HG02759 (cell line): ENCODE measurements at regions not wholly inside any gene's neighbourhood (a gene's known extent, or its start where the extent isn't known, plus 50 kb on each side); places are given as distances from the start of the nearest gene placed in this dataset.
A peak's percentile ranks its signal among the peaks of the same experiment; 100 is the strongest.

ENCODE experiments used
- ATAC-seq: cut with Tn5 transposase; IDR thresholded peaks from one replicate; pipeline ENCODE4 v1.9.1; 2021; ENCODE audit warnings: mild to moderate bottlenecking, moderate library complexity; ENCODE audit not compliant: unreplicated experiment

DNA sequence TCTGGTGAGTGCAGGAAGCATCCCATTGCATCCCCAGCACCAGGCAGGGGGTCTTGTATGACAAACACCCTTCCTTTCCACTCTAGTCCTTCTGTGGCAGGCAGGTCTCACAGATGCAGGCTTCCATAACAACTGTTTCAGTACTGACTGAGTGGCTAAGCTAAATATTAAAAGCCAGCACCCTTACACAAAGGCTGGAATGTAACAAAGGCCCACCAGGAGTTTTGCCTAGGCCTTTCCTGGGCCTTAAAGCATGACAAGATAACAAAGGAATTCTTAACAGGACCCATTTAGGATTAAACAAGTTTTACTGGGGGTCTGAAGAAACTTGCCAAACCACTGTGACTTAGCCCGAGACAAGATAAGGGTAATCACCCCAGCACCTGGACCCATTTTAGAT lies 228.9 kb upstream of the RPL38 start:
- ATAC-seq, result no peak

DNA sequence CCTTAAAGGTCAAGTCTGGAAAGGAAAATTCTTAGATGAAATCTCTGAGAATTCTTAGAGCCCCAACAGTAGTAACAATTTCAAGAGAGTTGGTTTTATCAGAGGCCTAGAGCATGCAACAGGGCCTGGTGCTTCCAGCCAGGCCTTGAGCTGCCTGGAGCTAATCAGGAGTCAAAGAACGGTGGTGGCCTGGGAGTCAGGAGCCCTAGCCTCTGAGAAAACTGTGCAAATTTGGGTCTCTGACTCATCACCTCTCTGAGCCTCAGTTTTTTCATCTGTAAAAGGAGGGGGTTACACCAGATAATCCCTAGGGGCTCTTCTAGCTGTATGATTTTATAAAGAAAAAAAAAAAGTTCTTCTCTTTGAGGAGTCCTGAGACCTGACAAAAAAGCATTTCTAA lies 227.3 kb upstream of the RPL38 start:
- no peak for ATAC-seq

DNA sequence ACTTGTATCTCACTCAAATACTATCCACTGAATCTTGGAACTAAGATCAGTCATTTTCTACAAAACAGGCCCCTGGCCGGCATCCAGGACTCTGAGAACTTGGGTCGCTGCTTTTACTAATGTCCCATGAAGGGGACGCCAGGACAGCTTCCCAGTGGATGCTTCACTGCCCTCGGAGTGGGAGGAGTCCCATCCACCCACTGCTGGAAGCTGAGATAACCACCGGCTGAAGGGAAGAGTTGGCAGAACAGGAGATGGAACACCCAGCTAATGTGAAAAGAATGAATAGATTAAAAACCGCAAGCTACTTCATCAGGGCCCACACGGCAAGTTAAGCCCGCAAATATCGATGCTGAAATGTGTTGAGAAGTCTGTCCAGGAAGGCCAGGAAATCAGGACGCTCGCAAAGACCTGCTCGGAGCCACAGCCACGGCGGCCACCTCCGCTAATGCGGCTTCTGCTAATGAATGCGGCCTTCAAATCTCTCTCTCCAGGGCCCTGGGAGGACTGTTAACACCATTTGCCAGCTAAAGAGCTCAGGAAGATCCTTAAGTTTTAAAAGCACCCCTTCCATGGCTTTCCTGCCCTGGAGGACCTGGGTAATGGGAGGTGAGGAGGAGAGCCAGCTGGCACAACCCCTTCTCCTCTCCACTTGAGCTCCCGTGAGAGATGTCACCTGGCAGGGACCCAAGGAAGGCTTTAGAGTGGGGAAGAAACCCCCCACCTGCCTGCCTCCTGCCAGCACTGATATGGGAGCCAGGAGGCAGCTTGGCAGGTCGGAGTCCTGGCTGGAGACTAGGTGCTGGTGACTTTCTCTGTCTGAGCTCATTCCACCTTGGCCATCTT lies 226.6 kb upstream of the RPL38 start:
- no peak for ATAC-seq

DNA sequence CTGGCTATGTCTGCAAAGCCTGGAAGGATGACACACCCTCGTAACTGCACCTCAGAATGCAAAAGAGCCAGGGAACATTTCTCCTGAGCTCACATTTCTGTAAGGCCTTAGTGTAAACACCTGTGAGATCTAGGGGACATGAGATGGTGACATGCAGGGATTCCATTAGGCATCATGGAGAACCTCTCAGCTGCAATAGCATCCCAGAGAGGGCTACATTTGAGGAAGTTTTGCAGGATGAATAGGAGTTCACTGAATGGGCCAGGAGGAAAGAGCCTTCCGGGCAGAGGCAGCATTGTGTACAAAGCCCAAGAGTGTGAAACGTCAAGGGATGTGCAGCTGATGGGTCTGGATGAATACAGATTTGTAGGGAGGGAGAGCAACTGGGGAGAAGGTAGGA lies 223.0 kb upstream of the RPL38 start:
- ATAC-seq, result no peak

DNA sequence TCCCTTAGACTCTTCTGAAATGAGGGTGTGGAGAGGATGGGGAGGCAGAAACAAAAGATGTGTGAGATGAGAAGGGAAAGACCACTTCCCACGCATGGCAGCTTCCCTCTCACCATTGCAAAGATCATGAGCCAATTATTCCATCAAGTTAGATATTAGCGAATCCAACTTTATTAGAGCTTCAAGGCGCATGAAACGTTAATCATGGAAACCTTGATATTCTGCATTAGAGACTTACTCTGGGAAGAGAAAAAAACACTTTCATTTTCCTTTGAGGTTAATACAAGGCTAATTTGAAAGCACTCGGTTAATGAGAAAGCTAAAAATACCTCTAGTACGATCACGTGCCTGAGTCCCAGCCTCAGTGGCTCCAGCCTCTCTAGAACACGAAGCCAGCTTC lies 220.6 kb upstream of the RPL38 start:
- no peak for ATAC-seq

DNA sequence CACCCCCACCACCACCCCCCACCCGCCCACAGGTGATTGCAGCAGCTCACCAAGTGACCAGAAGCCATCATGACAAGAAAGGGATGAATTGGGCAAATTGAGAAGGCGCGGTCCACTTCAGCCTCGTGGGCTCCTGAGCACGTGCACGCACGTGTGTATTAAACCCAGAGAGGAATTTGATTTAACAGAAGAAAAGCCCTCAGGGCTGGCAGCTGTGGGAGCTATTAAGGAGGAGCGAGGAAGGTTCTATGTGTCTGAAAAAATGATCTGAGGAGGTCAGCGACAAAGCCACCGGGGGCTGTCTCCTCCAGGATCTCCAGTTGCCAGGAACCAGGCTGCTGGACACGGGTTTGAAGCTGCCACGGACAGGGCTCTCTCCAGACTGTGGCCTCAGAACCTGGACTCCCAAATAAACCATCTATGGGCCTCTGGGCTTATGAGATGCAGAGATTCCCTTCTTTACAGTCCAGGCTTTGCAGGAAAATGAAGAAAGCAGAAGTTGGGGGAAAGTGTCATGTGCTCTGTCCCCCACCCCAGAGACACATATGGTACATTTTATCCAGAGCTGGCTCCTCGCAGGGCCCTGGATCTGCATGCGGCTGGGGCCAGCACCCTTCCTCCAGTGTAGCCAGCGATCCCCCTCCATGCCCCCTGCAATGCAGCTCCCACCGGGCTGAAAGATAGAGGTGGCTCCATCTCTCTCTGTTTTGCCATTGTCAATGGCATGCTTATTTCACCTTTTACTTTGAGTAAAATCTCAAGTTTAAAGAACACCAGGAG lies 219.7 kb upstream of the RPL38 start:
- ATAC-seq, result no peak

DNA sequence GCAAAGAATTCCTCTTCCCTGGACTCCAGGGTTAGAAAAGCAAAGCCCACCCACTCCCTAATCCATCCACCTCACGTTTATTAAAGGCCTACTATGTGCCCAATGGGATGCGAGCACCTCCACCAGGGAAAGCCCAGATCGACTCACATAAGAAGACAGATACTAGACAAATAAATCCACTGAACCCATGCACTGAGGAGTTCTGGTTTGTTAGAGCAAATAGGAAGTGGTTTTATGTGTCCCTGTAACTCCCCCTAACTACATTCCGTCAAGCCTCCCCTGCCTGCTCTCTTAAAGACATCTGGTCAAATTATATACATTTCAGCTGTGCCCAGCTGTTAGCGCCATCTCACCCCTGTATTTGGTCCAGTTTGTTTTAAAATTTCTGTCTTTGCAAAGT lies 218.5 kb upstream of the RPL38 start:
- no peak for ATAC-seq

DNA sequence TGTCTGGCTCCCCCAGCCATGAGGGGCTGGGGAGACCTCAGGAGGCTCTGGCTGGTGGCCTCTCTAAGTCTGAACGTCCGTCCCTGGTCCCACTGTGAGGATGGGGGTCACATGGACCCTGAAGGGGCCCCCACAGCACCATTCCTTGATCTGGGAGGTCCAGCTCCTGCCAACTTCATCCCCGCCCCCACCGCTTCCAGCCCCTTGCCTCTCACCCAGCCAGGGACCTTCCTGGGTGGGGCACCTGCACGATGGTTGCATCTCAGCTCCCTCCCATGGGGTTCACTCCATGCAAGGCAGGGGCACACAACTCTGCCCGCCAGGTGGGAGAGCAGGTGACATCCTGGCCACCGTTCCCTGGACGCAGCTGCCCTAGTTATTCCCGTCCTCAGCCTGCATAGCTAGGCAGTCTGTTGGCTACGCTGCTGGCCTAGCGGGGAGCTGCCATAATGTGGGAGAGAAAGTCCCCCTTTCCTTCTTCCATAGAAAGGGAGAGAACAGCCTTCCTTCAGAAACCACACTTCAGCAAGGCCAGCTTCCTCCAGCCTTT lies 217.9 kb upstream of the RPL38 start:
- ATAC-seq, result no peak

DNA sequence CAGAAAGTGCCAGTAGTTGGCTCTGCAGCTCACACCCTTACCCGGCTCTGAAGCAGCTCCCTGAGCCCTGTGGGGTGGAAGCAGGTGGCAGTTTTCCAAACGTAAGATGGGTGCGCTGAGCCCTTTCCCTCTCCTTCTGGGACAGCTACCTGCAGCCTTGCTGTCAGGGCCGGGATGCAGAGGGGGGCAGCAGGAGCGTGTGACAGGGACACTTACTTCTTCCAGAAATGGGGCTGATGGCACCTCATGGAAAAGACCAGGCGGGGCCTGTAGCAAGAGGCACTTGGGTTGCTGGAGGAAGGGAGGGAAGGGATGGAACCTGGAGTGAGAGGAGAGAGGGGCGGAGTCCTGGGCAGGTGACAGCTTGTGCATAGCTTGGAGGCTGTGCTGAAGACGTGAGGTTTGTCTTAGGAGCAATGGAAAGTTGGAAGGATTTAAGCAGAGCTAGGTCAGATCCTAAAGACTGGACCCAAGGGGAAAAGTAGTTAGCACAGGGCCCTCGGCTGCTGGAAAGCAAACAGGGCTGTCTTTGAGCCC lies 216.8 kb upstream of the RPL38 start:
- ATAC-seq, result no peak

DNA sequence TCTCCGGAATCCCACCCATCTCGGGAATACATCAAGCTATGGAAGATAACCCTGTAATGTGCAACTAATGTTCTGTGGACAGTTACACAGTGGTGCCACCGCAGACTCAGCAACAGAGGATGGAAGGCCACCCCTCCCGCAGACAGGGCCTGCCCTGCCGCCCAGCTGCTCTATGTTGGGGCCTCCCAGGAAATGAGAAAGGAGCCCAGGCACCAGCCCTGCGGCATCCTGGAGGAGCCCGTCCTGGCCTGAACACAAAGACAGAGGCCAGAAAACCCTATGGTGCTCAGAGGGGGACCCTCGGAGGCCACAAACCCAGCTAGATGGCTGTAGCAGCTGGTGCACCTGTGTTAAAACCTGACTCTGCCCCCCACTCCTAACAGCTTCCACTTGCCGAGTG lies 216.1 kb upstream of the RPL38 start:
- no peak for ATAC-seq

DNA sequence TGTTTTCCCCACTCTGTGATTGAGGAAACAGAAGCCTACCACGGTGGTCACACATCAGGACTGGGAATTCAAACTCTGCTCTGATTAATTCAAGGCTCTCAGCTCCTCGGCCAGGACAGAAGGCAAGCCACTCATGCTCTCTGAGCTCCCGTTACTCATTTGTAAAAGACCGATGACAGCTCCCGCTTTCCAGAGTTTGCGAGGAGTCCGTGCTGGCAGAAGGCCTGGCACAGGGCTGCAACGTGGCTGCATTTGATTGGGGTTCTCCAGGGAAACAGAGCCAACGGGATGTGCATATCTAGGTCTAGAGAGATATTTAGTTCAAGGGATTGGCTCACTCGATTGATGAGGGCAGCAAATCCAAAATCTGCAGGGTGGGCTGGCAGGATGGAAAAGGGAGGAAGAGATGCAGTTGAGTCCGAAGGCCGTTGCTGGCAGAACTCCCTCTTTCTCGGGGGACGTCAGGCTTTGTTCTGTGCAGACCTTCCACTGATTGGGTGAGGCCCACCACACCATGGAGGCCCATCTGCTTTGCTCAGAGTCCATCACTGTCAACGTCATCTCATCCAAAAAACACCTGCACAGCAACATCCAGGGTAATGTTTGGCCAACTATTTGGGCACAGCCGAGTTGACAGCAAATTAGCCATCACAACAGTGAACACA lies 215.5 kb upstream of the RPL38 start:
- no peak for ATAC-seq

DNA sequence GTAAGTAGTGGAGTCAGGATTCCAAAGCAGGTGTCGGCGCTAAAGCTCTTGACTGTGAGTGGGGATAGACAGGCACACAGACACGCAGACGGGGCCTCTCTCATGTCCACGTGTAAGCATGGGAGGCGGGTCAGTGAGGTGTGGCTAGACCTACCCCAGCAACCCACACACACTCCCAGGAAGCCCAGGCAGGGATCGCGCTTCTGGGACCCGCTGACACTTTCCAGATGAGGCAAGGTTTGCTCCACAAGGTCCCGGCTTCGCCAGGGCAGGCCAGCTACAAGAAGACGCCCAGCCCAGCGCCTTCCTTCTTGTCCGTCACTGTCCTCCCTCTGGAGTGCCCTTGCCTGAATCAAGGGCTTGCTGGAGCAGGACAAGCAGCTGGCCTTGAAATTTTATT lies 213.8 kb upstream of the RPL38 start:
- ATAC-seq, result no peak

DNA sequence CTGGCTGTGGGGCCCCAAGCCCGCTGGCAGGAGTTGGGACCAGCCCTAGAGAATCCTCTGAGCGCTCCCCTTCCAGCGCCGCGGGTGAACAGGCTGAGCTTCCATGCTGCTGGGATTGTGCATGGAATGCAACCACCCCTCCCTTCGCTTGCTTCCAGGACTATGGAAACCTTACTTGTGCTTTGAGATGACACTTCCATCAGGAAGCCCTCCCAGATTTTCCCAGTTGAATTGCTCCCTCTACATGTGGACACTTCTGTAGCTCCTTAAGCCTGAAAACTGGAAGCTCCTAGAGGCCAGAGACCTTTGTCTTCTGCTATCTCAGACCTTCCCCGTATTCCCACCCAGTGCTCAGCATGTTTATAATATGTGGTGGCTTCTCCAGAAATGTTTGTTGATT lies 213.2 kb upstream of the RPL38 start:
- no peak for ATAC-seq

DNA sequence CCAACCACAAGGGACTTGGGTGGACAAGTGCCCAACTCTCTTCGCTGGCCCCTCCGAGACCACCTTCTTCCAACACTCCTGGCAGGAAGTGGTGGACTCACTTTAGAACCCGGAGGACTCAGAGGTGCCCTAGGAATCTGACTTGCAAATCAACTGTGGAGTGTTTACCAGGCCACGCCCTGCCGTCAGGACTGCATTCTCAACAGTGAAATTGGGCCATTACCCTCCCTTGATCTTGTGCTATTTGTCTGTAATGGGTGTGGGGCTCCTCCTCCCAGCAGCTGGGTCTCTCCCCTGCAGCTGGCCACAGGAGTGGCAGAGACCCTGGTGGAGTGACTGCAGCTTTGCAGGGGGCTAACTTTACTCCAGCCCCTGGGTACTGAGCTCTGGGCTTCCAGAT lies 212.2 kb upstream of the RPL38 start:
- no peak for ATAC-seq

DNA sequence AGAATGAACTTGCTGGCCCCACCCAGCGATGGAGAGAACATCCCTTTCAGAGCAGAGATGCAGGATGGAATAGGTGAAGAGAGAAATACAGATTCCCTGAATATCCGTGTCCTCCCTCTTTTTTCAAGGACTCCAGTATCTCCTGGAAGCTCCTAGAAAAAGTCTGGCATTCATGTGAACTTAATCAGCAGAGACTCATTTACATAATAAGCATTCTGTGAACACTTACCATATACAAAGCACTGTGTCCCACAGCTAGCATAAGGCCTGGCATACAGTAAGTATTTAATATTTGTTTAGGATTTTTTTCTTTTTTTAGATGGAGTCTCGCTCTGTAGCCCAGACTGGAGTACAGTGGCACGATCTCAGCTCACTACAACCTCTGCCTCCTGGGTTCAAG lies 208.5 kb upstream of the RPL38 start:
- ATAC-seq, result no peak

DNA sequence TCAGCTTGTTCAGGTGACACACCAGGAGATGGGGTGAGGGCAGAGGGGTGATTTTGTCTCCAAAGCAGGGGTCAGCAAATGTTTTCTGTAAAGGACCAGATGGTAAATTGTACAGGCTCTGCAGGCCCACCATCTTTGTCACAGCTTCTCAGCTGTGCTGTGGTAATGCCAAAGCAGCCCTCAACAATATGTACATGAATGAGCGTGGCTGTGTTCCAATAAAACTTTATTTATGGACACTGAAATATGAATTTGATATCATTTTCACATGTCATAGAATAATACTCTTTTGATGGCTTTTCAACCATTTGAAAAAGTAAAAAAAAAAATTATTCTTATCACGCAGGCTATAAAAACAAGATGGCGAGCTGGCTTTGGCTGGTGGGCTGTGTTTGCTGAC lies 206.4 kb upstream of the RPL38 start:
- ATAC-seq, result no peak

DNA sequence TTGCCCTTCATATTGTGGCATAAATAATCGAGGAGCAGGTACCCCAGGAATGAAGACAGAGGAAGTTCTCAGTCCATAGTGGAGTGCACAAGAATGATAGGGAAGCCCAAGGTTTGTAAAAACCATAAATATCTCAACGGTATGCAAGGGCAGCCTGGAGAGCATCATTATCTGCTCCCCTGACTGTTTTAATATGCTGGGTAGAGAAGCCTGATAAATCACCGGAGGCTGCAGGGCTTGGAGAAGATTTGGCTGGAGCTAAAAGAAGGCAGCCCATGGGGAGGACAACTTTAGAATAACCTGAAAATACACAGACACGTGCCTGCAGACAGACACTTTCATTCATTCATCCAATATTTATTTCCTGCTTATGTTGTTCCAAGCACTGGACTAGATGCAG lies 205.2 kb upstream of the RPL38 start:
- no peak for ATAC-seq

DNA sequence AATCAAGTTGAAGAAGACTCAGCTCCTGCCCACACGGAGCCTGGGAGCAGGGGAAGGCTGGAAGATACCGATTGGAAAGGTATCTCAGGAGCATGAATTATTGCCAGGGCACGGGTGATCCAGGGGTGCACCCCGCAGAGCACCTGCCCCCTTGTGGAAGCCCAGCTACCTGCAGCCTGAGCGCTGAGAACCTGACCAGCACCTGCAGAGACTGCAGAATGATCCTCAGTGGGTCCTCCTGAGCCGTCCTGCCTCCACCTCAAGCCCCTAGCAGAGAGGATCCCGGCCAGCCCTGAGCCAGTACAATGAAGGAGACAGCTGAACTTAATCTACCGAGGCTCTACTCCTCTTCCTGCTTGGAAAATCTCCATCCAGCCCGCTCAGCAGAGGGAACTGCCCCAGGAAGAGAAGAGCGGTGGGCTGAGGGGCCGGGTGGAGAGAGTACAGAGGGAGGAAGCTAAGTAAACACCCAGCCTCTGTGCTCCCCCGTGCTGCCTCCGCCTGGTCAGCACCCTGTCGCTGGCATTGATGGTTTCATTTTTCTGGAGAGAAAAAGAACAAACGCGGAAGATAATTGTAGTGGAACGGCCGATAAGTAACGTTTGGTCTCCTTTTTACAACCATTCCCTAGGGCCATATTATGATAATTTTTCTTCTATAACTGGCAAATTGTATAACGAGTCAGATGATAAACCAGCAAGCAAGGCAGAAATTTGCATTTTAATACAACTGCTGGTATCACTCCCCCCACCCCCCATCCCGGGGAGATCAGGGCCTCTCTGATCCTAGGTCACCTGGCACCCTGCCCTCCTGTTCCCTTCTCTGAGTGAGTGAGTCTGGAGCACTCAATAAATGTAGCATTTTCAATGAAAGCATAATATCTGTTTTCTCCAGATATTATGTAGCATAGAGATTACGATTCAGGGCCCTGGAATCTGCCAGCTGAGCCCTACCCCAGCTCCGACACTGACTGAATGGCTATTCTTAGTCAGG lies 204.5 kb upstream of the RPL38 start:
- ATAC-seq, result peak; percentile 71

DNA sequence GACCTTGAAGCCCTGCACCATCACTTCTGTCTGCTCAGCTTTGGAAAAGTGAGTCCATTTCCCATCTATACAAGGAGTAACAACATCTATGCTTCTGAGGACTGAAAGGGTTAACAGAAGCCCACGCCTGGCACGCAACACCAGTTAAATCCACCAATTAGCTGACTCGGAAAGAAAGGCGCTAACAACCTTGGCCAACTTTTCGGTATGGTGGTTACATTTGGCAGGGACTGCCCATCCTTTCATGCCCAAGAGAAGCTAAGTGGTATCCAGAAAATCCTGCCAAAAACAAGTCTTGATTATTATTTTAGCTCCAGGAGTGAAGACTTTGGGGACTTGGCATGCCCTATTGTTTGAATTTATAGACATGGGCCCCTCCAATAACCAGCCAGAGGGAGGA lies 202.3 kb upstream of the RPL38 start:
- no peak for ATAC-seq

DNA sequence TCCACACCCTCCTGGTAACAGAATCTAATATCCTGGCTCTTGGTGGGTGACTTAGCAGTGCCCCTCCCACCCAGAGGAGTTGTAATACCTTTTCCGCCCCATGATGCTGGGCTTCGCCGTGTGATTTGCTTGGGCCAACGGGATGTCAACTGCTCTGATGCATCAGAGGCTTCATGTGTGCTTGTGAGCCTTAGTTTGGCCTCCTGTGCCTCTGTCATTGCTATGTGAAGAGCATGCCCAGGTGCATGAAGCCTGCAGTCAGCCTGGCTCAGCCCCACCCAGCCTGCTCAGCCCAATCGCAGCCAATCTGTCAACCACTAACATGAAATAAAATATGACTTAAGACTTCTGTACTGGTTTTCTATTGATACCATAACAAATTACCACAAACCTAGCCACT lies 201.2 kb upstream of the RPL38 start:
- no peak for ATAC-seq
